PFSK-1 (cell line): ENCODE measurements at regions not wholly inside any gene's neighbourhood (a gene's known extent, or its start where the extent isn't known, plus 50 kb on each side); places are given as distances from the start of the nearest gene placed in this dataset.

Source experiments
- FOXP2 ChIP-seq: optimal IDR thresholded peaks from 2 replicates; pipeline ENCODE3; 2011; ENCODE audit warnings: borderline replicate concordance, control low read depth, inconsistent platforms; ENCODE audit not compliant: insufficient read depth; ENCODE audit errors: extremely low read length, extremely low read depth
- POLR2AphosphoS5 ChIP-seq: IDR thresholded peaks from 2 replicates; pipeline ENCODE4 v1.6.1; 2012; ENCODE audit warnings: low read depth, mild to moderate bottlenecking, control low read depth, low read length, moderate library complexity
- REST ChIP-seq, 2 experiments: IDR thresholded peaks; 2 replicates each; pipeline versions ENCODE4 v1.6.1 to v1.8.0; 2011 to 2012; ENCODE audit warnings: low read depth in 2 of 2, low read length in 2 of 2, control low read depth in 1 of 2, inconsistent platforms in 1 of 2, mild to moderate bottlenecking in 1 of 2, moderate library complexity in 1 of 2; ENCODE audit not compliant: insufficient read depth in 1 of 2
- SIN3A ChIP-seq: IDR thresholded peaks from 2 replicates; pipeline ENCODE4 v1.6.1; 2012; ENCODE audit warnings: mild to moderate bottlenecking, low read length, moderate library complexity, borderline replicate concordance; ENCODE audit not compliant: insufficient read depth
- TAF1 ChIP-seq: IDR thresholded peaks from 2 replicates; pipeline ENCODE4 v1.6.1; 2012; ENCODE audit warnings: low read length, control low read depth, borderline replicate concordance; ENCODE audit not compliant: insufficient read depth

GRCh38 chr3:85180-85579 lies 111.4 kb upstream of the CHL1 start:
- TF ChIP-seq SIN3A (no peak), REST (IDR thresholded peaks at IDR 0.05; ENCODE audit: insufficient read depth in 1 of 2, low read depth in 2 of 2, low read length in 2 of 2) (no peak), TAF1 (no peak), FOXP2 (no peak), POLR2AphosphoS5 (no peak)

DNA sequence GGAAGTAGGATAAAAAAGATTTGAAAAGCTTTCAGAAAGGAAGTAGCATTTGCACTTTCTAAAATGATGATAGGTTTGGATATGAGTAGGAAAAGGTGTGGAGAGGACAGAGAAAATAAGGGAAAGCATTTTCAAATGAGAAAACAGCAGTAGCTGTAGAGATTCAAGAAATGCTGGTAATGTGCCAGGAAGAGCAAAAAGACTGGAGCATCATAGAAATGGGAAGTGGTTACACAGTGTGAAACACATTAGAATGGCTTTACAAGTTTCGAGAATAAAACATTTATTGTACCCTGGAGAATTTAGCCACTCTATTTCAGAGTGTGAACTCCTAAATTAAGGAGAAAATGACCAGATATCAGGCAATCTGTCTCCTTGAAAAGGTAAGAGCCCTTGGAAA lies 108.3 kb upstream of the CHL1 start:
- no peak for TF ChIP-seq POLR2AphosphoS5
- no peak for TF ChIP-seq REST (IDR thresholded peaks at IDR 0.05; ENCODE audit: insufficient read depth in 1 of 2, low read depth in 2 of 2, low read length in 2 of 2)
- no peak for TF ChIP-seq FOXP2

DNA sequence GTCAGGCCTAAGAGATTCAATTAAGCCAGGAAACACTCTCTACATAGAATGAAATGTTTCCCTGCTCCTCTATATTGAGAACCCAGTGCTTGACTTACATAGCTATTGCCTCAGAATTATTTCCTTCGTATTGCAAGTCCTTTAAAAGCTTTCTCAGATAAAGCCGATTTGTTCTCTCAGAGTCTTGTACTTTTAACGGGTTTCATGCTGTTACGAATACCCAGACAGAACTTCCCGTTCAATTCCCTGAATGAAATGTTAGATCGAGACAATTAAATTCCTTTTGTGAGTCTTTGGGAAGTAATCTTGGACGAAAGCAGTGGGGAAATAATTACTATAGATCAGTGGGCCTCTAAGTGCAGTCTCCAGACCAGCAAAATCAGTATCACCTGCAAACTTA lies 102.8 kb upstream of the CHL1 start:
- TF ChIP-seq SIN3A (no peak), TAF1 (no peak), POLR2AphosphoS5 (no peak), FOXP2 (no peak), REST (IDR thresholded peaks at IDR 0.05; ENCODE audit: insufficient read depth in 1 of 2, low read depth in 2 of 2, low read length in 2 of 2) (no peak)

DNA sequence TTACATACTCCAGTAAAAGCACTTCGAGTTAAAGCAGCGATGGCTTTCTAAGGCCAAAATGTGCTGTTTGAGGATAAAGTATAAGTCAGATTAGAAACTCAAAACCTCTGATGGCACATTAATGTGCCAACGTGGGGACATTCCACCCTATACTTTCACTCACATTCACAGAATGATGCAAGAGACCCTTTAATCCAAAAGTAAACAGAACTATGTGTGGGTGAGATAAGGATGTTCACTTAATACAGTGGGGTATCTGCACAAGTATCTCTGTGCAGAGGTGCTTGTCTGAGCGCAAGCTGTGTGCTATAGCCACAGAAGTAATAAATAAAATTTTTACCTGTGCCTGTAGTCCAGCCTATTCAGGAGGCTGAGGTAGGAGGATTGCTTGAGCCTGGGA lies 100.3 kb upstream of the CHL1 start:
- TF ChIP-seq TAF1 (no peak), FOXP2 (no peak), REST (IDR thresholded peaks at IDR 0.05; ENCODE audit: insufficient read depth in 1 of 2, low read depth in 2 of 2, low read length in 2 of 2) (no peak), SIN3A (no peak), POLR2AphosphoS5 (no peak)

- TF ChIP-seq TAF1 (no peak), SIN3A (no peak), REST (IDR thresholded peaks at IDR 0.05; ENCODE audit: insufficient read depth in 1 of 2, low read depth in 2 of 2, low read length in 2 of 2) (no peak), FOXP2 (no peak)
Observed at GRCh38 chr3:97417-98258, 98.9 kb upstream of the CHL1 start.
